ENCODE measurements at regions not wholly inside any gene's neighbourhood (a gene's known extent, or its start where the extent isn't known, plus 50 kb on each side); places are given as distances from the start of the nearest gene placed in this dataset.

DNA sequence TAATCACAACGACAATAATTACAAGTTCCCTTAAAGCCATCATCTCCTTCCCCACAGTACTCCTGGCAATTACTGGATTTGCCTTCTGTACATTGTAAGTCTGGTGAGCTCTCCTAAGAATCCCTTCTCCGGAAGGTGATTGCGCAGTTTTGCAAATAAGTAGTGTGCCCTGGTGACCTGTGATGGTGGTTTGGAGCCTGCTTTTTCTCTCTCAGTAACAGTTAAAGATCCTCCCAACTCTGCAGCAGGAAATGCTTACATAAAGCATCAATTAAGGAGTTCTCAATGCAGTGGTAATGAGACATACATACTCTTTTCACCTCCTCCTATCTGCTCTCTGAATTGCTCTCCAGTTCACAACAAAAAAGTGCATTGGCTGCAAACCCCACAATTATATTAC is 159.7 kb downstream of the SH2D1A start:
- no peaks in the 10 kb centered on the region for H3K4me1 ChIP-seq (ENCODE audit: insufficient read depth)
- no peak overlapping the region for H3K27ac ChIP-seq
- no peaks in the 10 kb centered on the region for H3K27me3 ChIP-seq
- H2AFZ ChIP-seq, result no peak overlapping the region
- H3K4me2 ChIP-seq, result no peak overlapping the region
- no peaks in the 10 kb centered on the region for H3K79me2 ChIP-seq
- no peaks in the 10 kb centered on the region for H4K20me1 ChIP-seq (ENCODE audit: insufficient read depth, poor library complexity, severe bottlenecking)
- no peaks in the 10 kb centered on the region for H3K9me3 ChIP-seq (ENCODE audit: low read depth)
- no peak overlapping the region for H3K4me3 ChIP-seq
- TF ChIP-seq EZH2phosphoT487 (IDR thresholded peaks at IDR 0.05; ENCODE audit: low read depth, severe bottlenecking, unreplicated experiment) (no peak), EZH2 (IDR thresholded peaks at IDR 0.05; ENCODE audit: borderline replicate concordance) (no peak)
- TF ChIP-seq, protein P1, sequence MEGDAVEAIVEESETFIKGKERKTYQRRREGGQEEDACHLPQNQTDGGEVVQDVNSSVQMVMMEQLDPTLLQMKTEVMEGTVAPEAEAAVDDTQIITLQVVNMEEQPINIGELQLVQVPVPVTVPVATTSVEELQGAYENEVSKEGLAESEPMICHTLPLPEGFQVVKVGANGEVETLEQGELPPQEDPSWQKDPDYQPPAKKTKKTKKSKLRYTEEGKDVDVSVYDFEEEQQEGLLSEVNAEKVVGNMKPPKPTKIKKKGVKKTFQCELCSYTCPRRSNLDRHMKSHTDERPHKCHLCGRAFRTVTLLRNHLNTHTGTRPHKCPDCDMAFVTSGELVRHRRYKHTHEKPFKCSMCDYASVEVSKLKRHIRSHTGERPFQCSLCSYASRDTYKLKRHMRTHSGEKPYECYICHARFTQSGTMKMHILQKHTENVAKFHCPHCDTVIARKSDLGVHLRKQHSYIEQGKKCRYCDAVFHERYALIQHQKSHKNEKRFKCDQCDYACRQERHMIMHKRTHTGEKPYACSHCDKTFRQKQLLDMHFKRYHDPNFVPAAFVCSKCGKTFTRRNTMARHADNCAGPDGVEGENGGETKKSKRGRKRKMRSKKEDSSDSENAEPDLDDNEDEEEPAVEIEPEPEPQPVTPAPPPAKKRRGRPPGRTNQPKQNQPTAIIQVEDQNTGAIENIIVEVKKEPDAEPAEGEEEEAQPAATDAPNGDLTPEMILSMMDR (IDR thresholded peaks at IDR 0.05; ENCODE audit: poor library complexity), result no peak
- 65% methylated on average over 3 of the region's 3 CpGs for WGBS (ENCODE audit: low lambda C conversion rate, missing lambda C conversion rate)
- H3K9me2 ChIP-seq (replicated peaks; ENCODE audit: insufficient read depth), result no peaks in the 10 kb centered on the region
- no peaks in the 10 kb centered on the region for H3K36me3 ChIP-seq (replicated peaks; ENCODE audit: insufficient read depth, low read depth)
- no peak for DNase-seq (ENCODE audit: low spot score)

DNA sequence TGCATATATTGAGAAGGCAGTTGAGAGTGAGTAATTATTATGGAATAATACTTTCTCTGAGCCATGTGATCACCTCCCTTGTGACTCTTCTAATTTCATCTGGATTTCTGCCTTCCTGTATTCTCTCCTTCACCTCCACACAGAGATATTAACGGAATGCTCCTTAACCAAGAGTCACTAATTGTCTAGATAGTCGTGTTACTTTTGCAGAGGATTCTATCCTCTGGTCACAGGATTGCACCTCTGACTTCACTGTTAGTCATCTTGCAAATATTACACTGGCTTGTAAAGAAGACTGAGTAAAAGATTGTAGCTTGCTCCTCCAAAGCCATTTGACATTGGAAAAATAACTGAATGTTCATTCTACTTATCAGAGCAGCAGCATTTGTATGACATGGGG is 160.9 kb downstream of the SH2D1A start:
- H3K9me2 ChIP-seq (replicated peaks; ENCODE audit: insufficient read depth), result no peaks in the 10 kb centered on the region
- DNase-seq (ENCODE audit: low spot score), result no peak
- no peak overlapping the region for H2AFZ ChIP-seq
- WGBS (ENCODE audit: low lambda C conversion rate, missing lambda C conversion rate), result 48% methylated on average over 2 of the region's 2 CpGs
- no peak overlapping the region for H3K4me2 ChIP-seq
- no peaks in the 10 kb centered on the region for H3K9me3 ChIP-seq (ENCODE audit: low read depth)
- H4K20me1 ChIP-seq (ENCODE audit: insufficient read depth, poor library complexity, severe bottlenecking), result no peaks in the 10 kb centered on the region
- no peaks in the 10 kb centered on the region for H3K4me1 ChIP-seq (ENCODE audit: insufficient read depth)
- H3K4me3 ChIP-seq, result no peak overlapping the region
- no peak overlapping the region for H3K27ac ChIP-seq
- H3K79me2 ChIP-seq, result no peaks in the 10 kb centered on the region
- no peaks in the 10 kb centered on the region for H3K27me3 ChIP-seq
- TF ChIP-seq EZH2 (IDR thresholded peaks at IDR 0.05; ENCODE audit: borderline replicate concordance), result no peak
- TF ChIP-seq EZH2phosphoT487 (IDR thresholded peaks at IDR 0.05; ENCODE audit: low read depth, severe bottlenecking, unreplicated experiment), result no peak
- TF ChIP-seq, protein P1 (IDR thresholded peaks at IDR 0.05; ENCODE audit: poor library complexity), result no peak
- no peaks in the 10 kb centered on the region for H3K36me3 ChIP-seq (replicated peaks; ENCODE audit: insufficient read depth, low read depth)

DNA sequence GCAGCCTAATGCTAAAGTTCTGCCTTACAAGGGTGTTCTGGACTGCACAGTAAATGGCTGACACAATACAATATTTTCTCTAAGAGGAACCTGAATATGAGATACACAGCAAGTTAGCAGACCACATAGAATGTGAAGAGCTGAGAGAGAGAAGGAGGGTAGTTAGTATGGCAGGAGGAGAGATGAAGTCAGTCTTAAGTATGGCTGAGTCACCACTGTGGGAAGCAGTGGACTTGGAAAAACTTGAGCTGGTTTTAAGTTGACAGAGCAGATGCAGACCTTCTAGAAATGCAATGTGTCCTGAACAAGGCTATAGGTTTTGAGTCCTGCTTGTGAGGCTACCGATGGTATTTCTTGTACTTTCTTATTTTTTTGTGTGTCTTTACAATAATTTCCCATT is 172.5 kb downstream of the SH2D1A start:
- no peak overlapping the region for H3K4me3 ChIP-seq
- no peaks in the 10 kb centered on the region for H3K36me3 ChIP-seq (replicated peaks; ENCODE audit: insufficient read depth, low read depth)
- 86% methylated on average over 1 of the region's 1 CpG for WGBS (ENCODE audit: low lambda C conversion rate, missing lambda C conversion rate)
- H3K27me3 ChIP-seq, result no peaks in the 10 kb centered on the region
- H3K4me2 ChIP-seq, result no peak overlapping the region
- TF ChIP-seq EZH2phosphoT487 (IDR thresholded peaks at IDR 0.05; ENCODE audit: low read depth, severe bottlenecking, unreplicated experiment), result no peak
- TF ChIP-seq, protein P1 (IDR thresholded peaks at IDR 0.05; ENCODE audit: poor library complexity), result no peak
- no peak for TF ChIP-seq EZH2 (IDR thresholded peaks at IDR 0.05; ENCODE audit: borderline replicate concordance)
- no peak overlapping the region for H3K27ac ChIP-seq
- no peak overlapping the region for H2AFZ ChIP-seq
- no peak for DNase-seq (ENCODE audit: low spot score)
- H3K4me1 ChIP-seq (ENCODE audit: insufficient read depth), result no peaks in the 10 kb centered on the region
- H3K9me2 ChIP-seq (replicated peaks; ENCODE audit: insufficient read depth), result no peaks in the 10 kb centered on the region
- H4K20me1 ChIP-seq (ENCODE audit: insufficient read depth, poor library complexity, severe bottlenecking), result no peaks in the 10 kb centered on the region
- H3K79me2 ChIP-seq, result no peaks in the 10 kb centered on the region
- H3K9me3 ChIP-seq (ENCODE audit: low read depth), result no peaks in the 10 kb centered on the region

DNA sequence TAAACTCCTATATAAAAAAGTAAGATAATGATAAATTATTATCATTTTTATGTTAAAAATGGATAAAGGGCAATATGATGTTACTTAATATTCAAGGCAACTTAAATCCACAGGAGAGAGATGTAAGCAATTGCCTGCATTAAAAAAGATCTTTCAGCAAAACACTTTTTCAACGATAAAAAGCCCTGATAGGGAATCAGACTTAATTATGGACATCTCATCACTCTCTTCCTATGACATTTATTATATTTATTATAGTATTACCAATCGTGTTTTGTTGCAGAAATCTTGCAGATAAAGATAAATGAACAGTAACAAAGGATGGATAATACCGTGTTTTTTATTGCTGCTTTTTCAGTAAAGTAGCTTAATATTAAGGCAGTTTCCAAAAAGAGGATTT is 178.5 kb downstream of the SH2D1A start:
- no peaks in the 10 kb centered on the region for H3K27me3 ChIP-seq
- 65% methylated on average over 3 of the region's 3 CpGs for WGBS (ENCODE audit: low lambda C conversion rate, missing lambda C conversion rate)
- no peak overlapping the region for H3K4me2 ChIP-seq
- H3K79me2 ChIP-seq, result no peaks in the 10 kb centered on the region
- no peak for TF ChIP-seq EZH2phosphoT487 (IDR thresholded peaks at IDR 0.05; ENCODE audit: low read depth, severe bottlenecking, unreplicated experiment)
- TF ChIP-seq, protein P1 (IDR thresholded peaks at IDR 0.05; ENCODE audit: poor library complexity), result no peak
- TF ChIP-seq EZH2 (IDR thresholded peaks at IDR 0.05; ENCODE audit: borderline replicate concordance), result no peak
- no peak overlapping the region for H3K27ac ChIP-seq
- no peak overlapping the region for H2AFZ ChIP-seq
- no peaks in the 10 kb centered on the region for H4K20me1 ChIP-seq (ENCODE audit: insufficient read depth, poor library complexity, severe bottlenecking)
- no peaks in the 10 kb centered on the region for H3K4me1 ChIP-seq (ENCODE audit: insufficient read depth)
- no peak for DNase-seq (ENCODE audit: low spot score)
- H3K4me3 ChIP-seq, result no peak overlapping the region
- no peaks in the 10 kb centered on the region for H3K36me3 ChIP-seq (replicated peaks; ENCODE audit: insufficient read depth, low read depth)
- no peaks in the 10 kb centered on the region for H3K9me2 ChIP-seq (replicated peaks; ENCODE audit: insufficient read depth)
- H3K9me3 ChIP-seq (ENCODE audit: low read depth), result no peaks in the 10 kb centered on the region
